K562 (cell line): ENCODE measurements at regions not wholly inside any gene's neighbourhood (a gene's known extent, or its start where the extent isn't known, plus 50 kb on each side); places are given as distances from the start of the nearest gene placed in this dataset.
"Not testable (repeated sequence)": the region's sequence is repeated elsewhere in the genome, so short reads cannot be mapped to it uniquely, and the experiment has no call there.

ENCODE experiments used
- ARID4B ChIP-seq: sonication (generic); formaldehyde crosslinking; IDR thresholded peaks from 2 replicates; pipeline ENCODE4 v1.8.0; 2022; ENCODE audit warnings: mild to moderate bottlenecking, missing genetic modification reagents
- CCNT2 ChIP-seq: IDR thresholded peaks from 2 replicates; pipeline ENCODE4 v1.6.1; 2011; ENCODE audit warnings: borderline replicate concordance, low read depth, mild to moderate bottlenecking, moderate library complexity, mixed read lengths, low read length; ENCODE audit not compliant: insufficient read length; ENCODE audit errors: extremely low read depth
- CHAMP1 ChIP-seq: fragments of 450-650 bp; IDR thresholded peaks from 2 replicates; pipeline ENCODE4 v1.6.1; 2016; ENCODE audit warnings: mild to moderate bottlenecking
- CTCF ChIP-seq, 3 experiments: IDR thresholded peaks in 2 of 3; conservative IDR thresholded peaks in 1 of 3; 2 replicates each; pipeline ENCODE4 v1.5.1; 2011 to 2012; ENCODE audit warnings: low read length in 3 of 3, mild to moderate bottlenecking in 3 of 3, control low read depth in 2 of 3, improper control_type of control experiment in 1 of 3, inconsistent platforms in 1 of 3, low read depth in 1 of 3, mixed read lengths in 1 of 3, moderate library complexity in 1 of 3; ENCODE audit not compliant: insufficient read depth in 2 of 3
- E2F1 ChIP-seq: sonication (generic); formaldehyde crosslinking; IDR thresholded peaks from 2 replicates; pipeline ENCODE4 v1.8.1; 2023; ENCODE audit warnings: mild to moderate bottlenecking, missing genetic modification reagents, moderate library complexity
- MYC ChIP-seq, 2 experiments: fragments of 250-450 bp in 1 of 2; sonication (Bioruptor Pico) in 1 of 2; IDR thresholded peaks; 2 replicates each; pipeline versions ENCODE4 v1.5.1 to v1.6.1; 2012 to 2021; ENCODE audit warnings: low read depth in 2 of 2, borderline replicate concordance in 1 of 2, improper control_type of control experiment in 1 of 2, low read length in 1 of 2, mild to moderate bottlenecking in 1 of 2, moderate library complexity in 1 of 2
- PHF8 ChIP-seq: fragments of 200-600 bp; sonication (generic); IDR thresholded peaks from 2 replicates; pipeline ENCODE4 v1.6.1; 2012; ENCODE audit warnings: mixed run types, mild to moderate bottlenecking, inconsistent platforms, low read length, moderate library complexity, borderline replicate concordance
- RB1 ChIP-seq: fragments of 450-650 bp; IDR thresholded peaks from 2 replicates; pipeline ENCODE4 v1.6.1; 2017; ENCODE audit warnings: low read depth, mild to moderate bottlenecking
- RBBP5 ChIP-seq: fragments of 200-600 bp; sonication (generic); IDR thresholded peaks from 2 replicates; pipeline ENCODE4 v1.6.1; 2012; ENCODE audit warnings: borderline replicate concordance, mild to moderate bottlenecking, low read length, control low read depth, inconsistent platforms; ENCODE audit not compliant: insufficient read depth, poor library complexity, severe bottlenecking
- SOX6 ChIP-seq: fragments of 450-650 bp; IDR thresholded peaks from 2 replicates; pipeline ENCODE4 v1.6.1; 2014; ENCODE audit warnings: mild to moderate bottlenecking
- TARDBP ChIP-seq: fragments of 450-650 bp; IDR thresholded peaks from 2 replicates; pipeline ENCODE4 v1.6.1; 2016
- XRCC5 ChIP-seq: fragments of 200-400 bp; formaldehyde crosslinking; IDR thresholded peaks from 2 replicates; pipeline ENCODE4 v1.6.1; 2017; ENCODE audit warnings: low read depth, mild to moderate bottlenecking, low read length
- ZKSCAN1 ChIP-seq: fragments of 150-350 bp; IDR thresholded peaks from 2 replicates; pipeline ENCODE4 v1.6.1; 2016; ENCODE audit warnings: low read depth, low read length

GRCh38 chr9:40991741-40992471, 136.6 kb downstream of the FOXD4L6 start (continued):
- TF ChIP-seq RBBP5 (peak; percentile 89), CTCF (IDR thresholded peaks at IDR 0.05 in 2 of 3, conservative IDR thresholded peaks at IDR 0.05 in 1 of 3; ENCODE audit: insufficient read depth in 2 of 3, low read depth in 1 of 3, low read length in 3 of 3) (peak; percentile 85 to 88 (median 86)), E2F1 (CRISPR knock-in tag) (peak; percentile 54; the same call in 1 of the 2 replicates), PHF8 (peak; percentile 79), SOX6 (peak; percentile 28; the same call in 1 of the 2 replicates), RB1 (peak; percentile 80), CHAMP1 (peak; percentile 70), XRCC5 (peak; percentile 77; the same call in 1 of the 2 replicates), CCNT2 (peak; percentile 48), ZKSCAN1 (0 out of 2 replicates have a peak, but pooled peaks have one; percentile 30), TARDBP (0 out of 2 replicates have a peak, but pooled peaks have one; percentile 25), MYC (IDR thresholded peaks at IDR 0.05; ENCODE audit: low read depth, low read length) (peak; percentile 78), ARID4B (CRISPR knock-in tag) (peak; percentile 72)
- TF ChIP-seq MYC (CRISPR knock-in tag; IDR thresholded peaks at IDR 0.05; ENCODE audit: borderline replicate concordance, low read depth), result not testable (repeated sequence)
